HG02943 (cell line): ENCODE measurements at regions not wholly inside any gene's neighbourhood (a gene's known extent, or its start where the extent isn't known, plus 50 kb on each side); places are given as distances from the start of the nearest gene placed in this dataset.

ENCODE experiments used
- ATAC-seq: cut with Tn5 transposase; IDR thresholded peaks from one replicate; pipeline ENCODE4 v1.9.1; 2021; ENCODE audit warnings: mild to moderate bottlenecking, low read depth, moderate library complexity; ENCODE audit not compliant: unreplicated experiment

- no peak for ATAC-seq
These were observed 113.2 kb upstream of the TMEM132D start for GRCh38 chr12:130016986-130017385.

GRCh38 chr12:130017591-130018449, 114.0 kb upstream of the TMEM132D start:
- no peak for ATAC-seq

- no peak for ATAC-seq
These were observed 114.8 kb upstream of the TMEM132D start for GRCh38 chr12:130018614-130019013.

- ATAC-seq = no peak
These were observed 122.9 kb upstream of the TMEM132D start for GRCh38 chr12:130026608-130027176.

- no peak for ATAC-seq
These were observed 124.0 kb upstream of the TMEM132D start for GRCh38 chr12:130027798-130028197.

- ATAC-seq = no peak
These were observed 125.3 kb upstream of the TMEM132D start for GRCh38 chr12:130029151-130029550.

GRCh38 chr12:130031041-130031440, 127.2 kb upstream of the TMEM132D start:
- ATAC-seq = no peak

- peak; percentile 73 for ATAC-seq
These were observed 127.9 kb upstream of the TMEM132D start for GRCh38 chr12:130031571-130032189.

GRCh38 chr12:130041983-130042812, 120.1 kb upstream of the FZD10 start:
- ATAC-seq = no peak

- no peak for ATAC-seq
These were observed 118.4 kb upstream of the FZD10 start for GRCh38 chr12:130043685-130044406.

- ATAC-seq = no peak
These were observed 117.2 kb upstream of the FZD10 start for GRCh38 chr12:130044991-130045621.

GRCh38 chr12:130049666-130050065, 112.6 kb upstream of the FZD10 start:
- ATAC-seq = no peak

GRCh38 chr12:130051900-130052299, 110.4 kb upstream of the FZD10 start:
- no peak for ATAC-seq

GRCh38 chr12:130053651-130054069, 108.6 kb upstream of the FZD10 start:
- ATAC-seq = no peak

- no peak for ATAC-seq
These were observed 107.5 kb upstream of the FZD10 start for GRCh38 chr12:130054803-130055202.

- no peak for ATAC-seq
These were observed 103.3 kb upstream of the FZD10 start for GRCh38 chr12:130058926-130059472.

- no peak for ATAC-seq
These were observed 98.4 kb upstream of the FZD10 start for GRCh38 chr12:130063866-130064265.

GRCh38 chr12:130064999-130065398, 97.3 kb upstream of the FZD10 start:
- ATAC-seq = no peak

- ATAC-seq = no peak
These were observed 95.5 kb upstream of the FZD10 start for GRCh38 chr12:130066742-130067141.
